Esophagus muscularis mucosa (tissue), 3 donors: ENCODE measurements at regions not wholly inside any gene's neighbourhood (a gene's known extent, or its start where the extent isn't known, plus 50 kb on each side); places are given as distances from the start of the nearest gene placed in this dataset.

ENCODE experiments used
- POLR2AphosphoS5 ChIP-seq, 2 donors: sonication (generic); formaldehyde crosslinking; IDR thresholded peaks; one replicate each; pipeline ENCODE4 v1.6.1; 2017; ENCODE audit warnings: antibody characterized with exemption in 2 of 2
- TF ChIP-seq, protein P1 (sequence below), 3 experiments: fragments of 200-600 bp in 2 of 3; fragments of 450-650 bp in 1 of 3; sonication (generic) in 2 of 3; IDR thresholded peaks; one replicate each; pipeline ENCODE4 v1.5.1; 2017 to 2019; ENCODE audit warnings: antibody characterized with exemption in 3 of 3, mild to moderate bottlenecking in 2 of 3, moderate library complexity in 1 of 3

DNA sequence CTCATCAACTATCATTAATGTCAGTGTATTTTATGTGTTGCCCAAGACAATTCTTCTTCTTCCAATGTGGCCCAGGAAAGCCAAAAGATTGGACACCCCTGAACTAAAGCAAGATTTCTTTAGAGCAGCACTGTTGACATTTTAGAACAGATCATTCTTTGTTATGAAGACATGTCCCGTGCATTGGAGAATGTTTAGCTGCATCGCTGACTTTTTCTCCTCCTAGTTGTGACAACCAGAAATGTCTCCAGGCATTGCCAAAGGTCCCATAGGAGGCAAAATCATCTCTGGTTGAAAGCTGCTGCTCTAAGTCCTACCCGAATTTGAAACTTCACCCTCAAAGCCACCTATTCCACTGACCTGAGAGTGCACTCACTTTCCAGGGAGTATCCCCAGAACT lies 62.7 kb upstream of the IRX6 start:
- TF ChIP-seq, protein P1, sequence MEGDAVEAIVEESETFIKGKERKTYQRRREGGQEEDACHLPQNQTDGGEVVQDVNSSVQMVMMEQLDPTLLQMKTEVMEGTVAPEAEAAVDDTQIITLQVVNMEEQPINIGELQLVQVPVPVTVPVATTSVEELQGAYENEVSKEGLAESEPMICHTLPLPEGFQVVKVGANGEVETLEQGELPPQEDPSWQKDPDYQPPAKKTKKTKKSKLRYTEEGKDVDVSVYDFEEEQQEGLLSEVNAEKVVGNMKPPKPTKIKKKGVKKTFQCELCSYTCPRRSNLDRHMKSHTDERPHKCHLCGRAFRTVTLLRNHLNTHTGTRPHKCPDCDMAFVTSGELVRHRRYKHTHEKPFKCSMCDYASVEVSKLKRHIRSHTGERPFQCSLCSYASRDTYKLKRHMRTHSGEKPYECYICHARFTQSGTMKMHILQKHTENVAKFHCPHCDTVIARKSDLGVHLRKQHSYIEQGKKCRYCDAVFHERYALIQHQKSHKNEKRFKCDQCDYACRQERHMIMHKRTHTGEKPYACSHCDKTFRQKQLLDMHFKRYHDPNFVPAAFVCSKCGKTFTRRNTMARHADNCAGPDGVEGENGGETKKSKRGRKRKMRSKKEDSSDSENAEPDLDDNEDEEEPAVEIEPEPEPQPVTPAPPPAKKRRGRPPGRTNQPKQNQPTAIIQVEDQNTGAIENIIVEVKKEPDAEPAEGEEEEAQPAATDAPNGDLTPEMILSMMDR (IDR thresholded peaks at IDR 0.05): no peak
- no peak for TF ChIP-seq POLR2AphosphoS5 (IDR thresholded peaks at IDR 0.05)
